Ishikawa (cell line): ENCODE measurements at regions not wholly inside any gene's neighbourhood (a gene's known extent, or its start where the extent isn't known, plus 50 kb on each side); places are given as distances from the start of the nearest gene placed in this dataset.

ENCODE experiments used
- CEBPB ChIP-seq: IDR thresholded peaks from 2 replicates; pipeline ENCODE4 v1.6.1; 2012
- CREB1 ChIP-seq: IDR thresholded peaks from 2 replicates; pipeline ENCODE4 v1.6.1; 2012; ENCODE audit warnings: low read depth
- EGR1 ChIP-seq: IDR thresholded peaks from 2 replicates; pipeline ENCODE4 v1.6.1; 2012
- EP300 ChIP-seq: IDR thresholded peaks from 2 replicates; pipeline ENCODE4 v1.6.1; 2012; ENCODE audit warnings: borderline replicate concordance
- FOXM1 ChIP-seq: IDR thresholded peaks from 2 replicates; pipeline ENCODE4 v1.6.1; 2012; ENCODE audit warnings: low read depth, borderline replicate concordance
- NFIC ChIP-seq: IDR thresholded peaks from 2 replicates; pipeline ENCODE4 v1.6.1; 2012
- RAD21 ChIP-seq: IDR thresholded peaks from 2 replicates; pipeline ENCODE4 v1.6.1; 2012; ENCODE audit warnings: low read depth
- REST ChIP-seq: IDR thresholded peaks from 2 replicates; pipeline ENCODE4 v1.6.1; 2012; ENCODE audit warnings: low read depth, mild to moderate bottlenecking
- TAF1 ChIP-seq: IDR thresholded peaks from 2 replicates; pipeline ENCODE4 v1.6.1; 2012; ENCODE audit warnings: low read depth, mild to moderate bottlenecking
- TCF12 ChIP-seq: IDR thresholded peaks from 2 replicates; pipeline ENCODE4 v1.6.1; 2012; ENCODE audit warnings: low read depth
- TEAD4 ChIP-seq: IDR thresholded peaks from 2 replicates; pipeline ENCODE4 v1.6.1; 2012
- YY1 ChIP-seq: IDR thresholded peaks from 2 replicates; pipeline ENCODE4 v1.6.1; 2012; ENCODE audit warnings: low read depth
- ZBTB7A ChIP-seq: IDR thresholded peaks from 2 replicates; pipeline ENCODE4 v1.6.1; 2012; ENCODE audit warnings: low read depth
- TF ChIP-seq, protein P1 (sequence below): IDR thresholded peaks from 2 replicates; pipeline ENCODE4 v1.6.1; 2012
- TF ChIP-seq, protein P2 (sequence below): IDR thresholded peaks from 2 replicates; pipeline ENCODE4 v1.6.1; 2012

GRCh38 chr2:142650601-142651000, 226.9 kb upstream of the KYNU start:
- TF ChIP-seq FOXM1 (no peak), EP300 (no peak), TEAD4 (no peak), TAF1 (no peak), EGR1 (no peak), YY1 (no peak), RAD21 (no peak), REST (no peak), NFIC (no peak), TCF12 (no peak), ZBTB7A (no peak), CEBPB (no peak), CREB1 (no peak)
- TF ChIP-seq, protein P1, sequence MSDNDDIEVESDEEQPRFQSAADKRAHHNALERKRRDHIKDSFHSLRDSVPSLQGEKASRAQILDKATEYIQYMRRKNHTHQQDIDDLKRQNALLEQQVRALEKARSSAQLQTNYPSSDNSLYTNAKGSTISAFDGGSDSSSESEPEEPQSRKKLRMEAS: no peak
- TF ChIP-seq, protein P2, sequence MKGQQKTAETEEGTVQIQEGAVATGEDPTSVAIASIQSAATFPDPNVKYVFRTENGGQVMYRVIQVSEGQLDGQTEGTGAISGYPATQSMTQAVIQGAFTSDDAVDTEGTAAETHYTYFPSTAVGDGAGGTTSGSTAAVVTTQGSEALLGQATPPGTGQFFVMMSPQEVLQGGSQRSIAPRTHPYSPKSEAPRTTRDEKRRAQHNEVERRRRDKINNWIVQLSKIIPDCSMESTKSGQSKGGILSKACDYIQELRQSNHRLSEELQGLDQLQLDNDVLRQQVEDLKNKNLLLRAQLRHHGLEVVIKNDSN: no peak

- no peak for TF ChIP-seq EGR1
- no peak for TF ChIP-seq FOXM1
- no peak for TF ChIP-seq TAF1
- TF ChIP-seq TCF12: no peak
- TF ChIP-seq, protein P2: no peak
Measured at GRCh38 chr2:142649581-142649980, 227.9 kb upstream of the KYNU start.

DNA sequence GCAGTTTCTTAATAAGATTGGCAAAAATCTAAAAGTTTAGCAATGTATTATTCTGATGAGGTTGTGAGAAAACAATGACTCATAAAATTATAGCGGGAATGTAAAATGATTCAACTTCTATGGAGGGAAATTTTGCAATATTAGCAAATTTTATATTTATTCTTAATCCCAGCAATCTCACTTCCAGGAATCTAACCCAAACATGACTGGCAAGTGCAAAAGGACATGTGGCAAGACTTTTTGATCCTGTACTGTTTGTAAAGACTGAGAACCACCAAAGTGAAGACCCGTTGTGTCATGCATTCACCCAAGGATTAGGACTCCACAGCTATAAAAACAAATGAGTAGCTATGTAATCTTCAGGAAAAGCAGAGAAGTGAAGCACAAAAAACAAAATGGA, 234.8 kb upstream of the KYNU start:
- TF ChIP-seq YY1 (no peak), CREB1 (no peak), TEAD4 (no peak), CEBPB (no peak), TCF12 (no peak)
- TF ChIP-seq, protein P2: no peak

- TF ChIP-seq ZBTB7A: no peak
Measured at GRCh38 chr2:142629193-142629592, 248.3 kb upstream of the KYNU start.

GRCh38 chr2:142621287-142621686, 256.2 kb upstream of the KYNU start:
- TF ChIP-seq EP300 (no peak), FOXM1 (no peak), CEBPB (no peak), TCF12 (no peak), REST (no peak), CREB1 (no peak), YY1 (no peak), ZBTB7A (no peak), TEAD4 (no peak), TAF1 (no peak), NFIC (no peak), EGR1 (no peak), RAD21 (no peak)
- TF ChIP-seq, protein P2: no peak
- TF ChIP-seq, protein P1: no peak

GRCh38 chr2:142617461-142617860, 260.0 kb upstream of the KYNU start:
- no peak for TF ChIP-seq CREB1
- TF ChIP-seq TCF12: no peak
- TF ChIP-seq ZBTB7A: no peak
- no peak for TF ChIP-seq EGR1
- no peak for TF ChIP-seq CEBPB
- no peak for TF ChIP-seq RAD21
- no peak for TF ChIP-seq EP300
- TF ChIP-seq TAF1: no peak
- no peak for TF ChIP-seq TEAD4
- TF ChIP-seq, protein P1: no peak
- TF ChIP-seq, protein P2: no peak
- TF ChIP-seq FOXM1: no peak
- TF ChIP-seq NFIC: no peak
- TF ChIP-seq REST: no peak
- TF ChIP-seq YY1: no peak
